ENCODE measurements at regions not wholly inside any gene's neighbourhood (a gene's known extent, or its start where the extent isn't known, plus 50 kb on each side); places are given as distances from the start of the nearest gene placed in this dataset.
"Not testable (repeated sequence)": the region's sequence is repeated elsewhere in the genome, so short reads cannot be mapped to it uniquely, and the experiment has no call there.

- TF ChIP-seq CTCF, POLR2AphosphoS5, POLR2A (IDR thresholded peaks at IDR 0.05): not testable (repeated sequence)
Observed at GRCh38 chr2:106258859-106259258, 64.8 kb upstream of the UXS1 start.
